ENCODE measurements at regions not wholly inside any gene's neighbourhood (a gene's known extent, or its start where the extent isn't known, plus 50 kb on each side); places are given as distances from the start of the nearest gene placed in this dataset.

GRCh38 chr14:101399737-101400517, 161.4 kb upstream of the DIO3 start:
- FAIRE-seq (no peak), DNase-seq (ENCODE audit: insufficient read length, low spot score) (no peak)
- TF ChIP-seq CTCF (IDR thresholded peaks at IDR 0.05; ENCODE audit: insufficient read depth, missing control alignments), result no peak

- no peak for TF ChIP-seq CTCF (IDR thresholded peaks at IDR 0.05; ENCODE audit: insufficient read depth, missing control alignments)
- no peak for FAIRE-seq
- DNase-seq (ENCODE audit: insufficient read length, low spot score), result no peak
These were observed 160.5 kb upstream of the DIO3 start for GRCh38 chr14:101400830-101401229.

- FAIRE-seq (no peak), DNase-seq (ENCODE audit: insufficient read length, low spot score) (no peak)
- no peak for TF ChIP-seq CTCF (IDR thresholded peaks at IDR 0.05; ENCODE audit: insufficient read depth, missing control alignments)
These were observed 158.2 kb upstream of the DIO3 start for GRCh38 chr14:101402936-101403660.

- TF ChIP-seq CTCF (IDR thresholded peaks at IDR 0.05; ENCODE audit: insufficient read depth, missing control alignments), result no peak
- DNase-seq (ENCODE audit: insufficient read length, low spot score) (no peak), FAIRE-seq (no peak)
These were observed 156.7 kb upstream of the DIO3 start for GRCh38 chr14:101404426-101405170.

- DNase-seq (ENCODE audit: insufficient read length, low spot score), result no peak
- TF ChIP-seq CTCF (IDR thresholded peaks at IDR 0.05; ENCODE audit: insufficient read depth, missing control alignments), result no peak
- FAIRE-seq, result no peak
These were observed 156.0 kb upstream of the DIO3 start for GRCh38 chr14:101405171-101405883.

- FAIRE-seq (no peak), DNase-seq (ENCODE audit: insufficient read length, low spot score) (no peak)
- TF ChIP-seq CTCF (IDR thresholded peaks at IDR 0.05; ENCODE audit: insufficient read depth, missing control alignments), result no peak
These were observed 154.4 kb upstream of the DIO3 start for GRCh38 chr14:101406921-101407320.
